GM12892 (cell line): ENCODE measurements at regions not wholly inside any gene's neighbourhood (a gene's known extent, or its start where the extent isn't known, plus 50 kb on each side); places are given as distances from the start of the nearest gene placed in this dataset.

Experiments used
- DNase-seq: peaks from one replicate; pipeline ENCODE4 v3.0.0; 2011; ENCODE audit not compliant: insufficient read length
- FAIRE-seq: peaks from 2 replicates; lab custom pipeline; 2011; peaks lifted over from hg19 to GRCh38; lab: Jason Lieb, UNC
- POLR2A ChIP-seq: IDR thresholded peaks from 2 replicates; pipeline ENCODE4 v1.6.1; 2011; ENCODE audit warnings: low read depth, low read length, control low read depth
- POLR2AphosphoS5 ChIP-seq: IDR thresholded peaks from 2 replicates; pipeline ENCODE4 v1.6.1; 2011; ENCODE audit warnings: low read depth, low read length, control low read depth
- TAF1 ChIP-seq: IDR thresholded peaks from 2 replicates; pipeline ENCODE4 v1.6.1; 2011; ENCODE audit warnings: low read depth, mild to moderate bottlenecking, control low read depth, low read length, borderline replicate concordance

- DNase-seq (no peak), FAIRE-seq (no peak)
- TF ChIP-seq TAF1: no peak
- TF ChIP-seq POLR2A: no peak
Observed at GRCh38 chr17:74001145-74001544, 202.3 kb upstream of the RPL38 start.

GRCh38 chr17:74002241-74002640, 201.2 kb upstream of the RPL38 start:
- TF ChIP-seq TAF1: no peak
- no peak for TF ChIP-seq POLR2AphosphoS5
- TF ChIP-seq POLR2A: no peak
- no peak for DNase-seq
- FAIRE-seq: no peak

- DNase-seq: no peak
- FAIRE-seq: no peak
- TF ChIP-seq POLR2A: no peak
- no peak for TF ChIP-seq TAF1
- TF ChIP-seq POLR2AphosphoS5: no peak
Observed at GRCh38 chr17:74004056-74004455, 199.4 kb upstream of the RPL38 start.

GRCh38 chr17:74005790-74006189, 197.7 kb upstream of the RPL38 start:
- no peak for DNase-seq
- FAIRE-seq: no peak
- TF ChIP-seq TAF1: no peak
- no peak for TF ChIP-seq POLR2A
- TF ChIP-seq POLR2AphosphoS5: no peak

GRCh38 chr17:74006371-74006770, 197.1 kb upstream of the RPL38 start:
- FAIRE-seq (no peak), DNase-seq (no peak)
- TF ChIP-seq TAF1 (no peak), POLR2AphosphoS5 (no peak), POLR2A (no peak)

- TF ChIP-seq POLR2AphosphoS5 (no peak), POLR2A (no peak), TAF1 (no peak)
- no peak for FAIRE-seq
- DNase-seq: no peak
Observed at GRCh38 chr17:74008196-74008595, 195.3 kb upstream of the RPL38 start.

GRCh38 chr17:74009056-74009625, 194.3 kb upstream of the RPL38 start:
- DNase-seq: no peak
- FAIRE-seq: no peak
- TF ChIP-seq POLR2A: no peak
- TF ChIP-seq TAF1: no peak
- no peak for TF ChIP-seq POLR2AphosphoS5

GRCh38 chr17:74010903-74011302, 192.6 kb upstream of the RPL38 start:
- no peak for FAIRE-seq
- DNase-seq: no peak
- TF ChIP-seq TAF1 (no peak), POLR2AphosphoS5 (no peak), POLR2A (no peak)

- FAIRE-seq (no peak), DNase-seq (no peak)
- no peak for TF ChIP-seq POLR2A
- TF ChIP-seq TAF1: no peak
Observed at GRCh38 chr17:74011966-74012365, 191.5 kb upstream of the RPL38 start.

- TF ChIP-seq POLR2A (no peak), POLR2AphosphoS5 (no peak), TAF1 (no peak)
- DNase-seq (no peak), FAIRE-seq (no peak)
Observed at GRCh38 chr17:74012465-74012864, 191.0 kb upstream of the RPL38 start.

GRCh38 chr17:74015316-74015715, 188.2 kb upstream of the RPL38 start:
- FAIRE-seq (no peak), DNase-seq (no peak)
- TF ChIP-seq POLR2A (no peak), TAF1 (no peak), POLR2AphosphoS5 (no peak)

GRCh38 chr17:74015990-74016389, 187.5 kb upstream of the RPL38 start:
- TF ChIP-seq POLR2AphosphoS5 (no peak), POLR2A (no peak), TAF1 (no peak)
- FAIRE-seq (no peak), DNase-seq (no peak)

GRCh38 chr17:74016461-74016860, 187.0 kb upstream of the RPL38 start:
- no peak for TF ChIP-seq POLR2A
- no peak for TF ChIP-seq TAF1
- TF ChIP-seq POLR2AphosphoS5: no peak
- DNase-seq (no peak), FAIRE-seq (no peak)
